ENCODE measurements at regions not wholly inside any gene's neighbourhood (a gene's known extent, or its start where the extent isn't known, plus 50 kb on each side); places are given as distances from the start of the nearest gene placed in this dataset.

DNA sequence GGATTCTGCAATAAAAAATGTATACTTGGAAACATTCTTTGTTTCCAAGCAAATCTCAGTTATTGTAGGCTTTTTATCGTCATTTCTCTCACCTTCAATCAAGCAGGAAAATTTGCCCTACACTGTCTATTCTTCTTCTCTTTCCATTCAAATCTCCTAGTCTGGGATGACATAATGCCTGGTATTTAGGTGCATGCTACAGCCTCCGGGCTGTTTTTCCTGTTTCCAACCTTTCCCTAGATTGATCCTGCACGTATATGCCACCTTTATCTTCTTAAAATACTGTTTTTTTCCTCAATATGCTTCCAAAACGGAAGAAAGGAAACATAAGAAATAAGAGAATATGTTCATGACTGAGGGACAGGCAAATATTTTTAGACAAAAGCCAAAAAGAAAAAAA is 249.1 kb upstream of the UBASH3B start:
- no peaks in the 10 kb centered on the region for H3K36me3 ChIP-seq (ENCODE audit: control insufficient read depth in 4 of 4, insufficient read depth in 3 of 4, low read depth in 1 of 4, low read length in 3 of 4)
- H3K4me1 ChIP-seq (ENCODE audit: control insufficient read depth in 4 of 4, insufficient read depth in 4 of 4, low read length in 3 of 4): no peaks in the 10 kb centered on the region
- no peak for DNase-seq (ENCODE audit: low spot score)
- 88% methylated on average over 4 of the region's 4 CpGs for WGBS
- no peak for TF ChIP-seq FOXA2 (IDR thresholded peaks at IDR 0.05)
- TF ChIP-seq, protein P1, sequence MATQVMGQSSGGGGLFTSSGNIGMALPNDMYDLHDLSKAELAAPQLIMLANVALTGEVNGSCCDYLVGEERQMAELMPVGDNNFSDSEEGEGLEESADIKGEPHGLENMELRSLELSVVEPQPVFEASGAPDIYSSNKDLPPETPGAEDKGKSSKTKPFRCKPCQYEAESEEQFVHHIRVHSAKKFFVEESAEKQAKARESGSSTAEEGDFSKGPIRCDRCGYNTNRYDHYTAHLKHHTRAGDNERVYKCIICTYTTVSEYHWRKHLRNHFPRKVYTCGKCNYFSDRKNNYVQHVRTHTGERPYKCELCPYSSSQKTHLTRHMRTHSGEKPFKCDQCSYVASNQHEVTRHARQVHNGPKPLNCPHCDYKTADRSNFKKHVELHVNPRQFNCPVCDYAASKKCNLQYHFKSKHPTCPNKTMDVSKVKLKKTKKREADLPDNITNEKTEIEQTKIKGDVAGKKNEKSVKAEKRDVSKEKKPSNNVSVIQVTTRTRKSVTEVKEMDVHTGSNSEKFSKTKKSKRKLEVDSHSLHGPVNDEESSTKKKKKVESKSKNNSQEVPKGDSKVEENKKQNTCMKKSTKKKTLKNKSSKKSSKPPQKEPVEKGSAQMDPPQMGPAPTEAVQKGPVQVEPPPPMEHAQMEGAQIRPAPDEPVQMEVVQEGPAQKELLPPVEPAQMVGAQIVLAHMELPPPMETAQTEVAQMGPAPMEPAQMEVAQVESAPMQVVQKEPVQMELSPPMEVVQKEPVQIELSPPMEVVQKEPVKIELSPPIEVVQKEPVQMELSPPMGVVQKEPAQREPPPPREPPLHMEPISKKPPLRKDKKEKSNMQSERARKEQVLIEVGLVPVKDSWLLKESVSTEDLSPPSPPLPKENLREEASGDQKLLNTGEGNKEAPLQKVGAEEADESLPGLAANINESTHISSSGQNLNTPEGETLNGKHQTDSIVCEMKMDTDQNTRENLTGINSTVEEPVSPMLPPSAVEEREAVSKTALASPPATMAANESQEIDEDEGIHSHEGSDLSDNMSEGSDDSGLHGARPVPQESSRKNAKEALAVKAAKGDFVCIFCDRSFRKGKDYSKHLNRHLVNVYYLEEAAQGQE (IDR thresholded peaks at IDR 0.05): no peak
- no peak for TF ChIP-seq GABPA (IDR thresholded peaks at IDR 0.05 in 1 of 2, conservative IDR thresholded peaks at IDR 0.05 in 1 of 2)
- no peak for TF ChIP-seq FOXA1 (IDR thresholded peaks at IDR 0.05)
- no peak for TF ChIP-seq HNF4A (conservative IDR thresholded peaks at IDR 0.05)
- TF ChIP-seq, protein P2, sequence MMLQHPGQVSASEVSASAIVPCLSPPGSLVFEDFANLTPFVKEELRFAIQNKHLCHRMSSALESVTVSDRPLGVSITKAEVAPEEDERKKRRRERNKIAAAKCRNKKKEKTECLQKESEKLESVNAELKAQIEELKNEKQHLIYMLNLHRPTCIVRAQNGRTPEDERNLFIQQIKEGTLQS (IDR thresholded peaks at IDR 0.05): no peak
- H3K9me3 ChIP-seq (ENCODE audit: control insufficient read depth in 4 of 4, low read length in 3 of 4): no peaks in the 10 kb centered on the region
- H3K4me3 ChIP-seq (ENCODE audit: low read depth in 1 of 3, low read length in 3 of 3): no peak overlapping the region
- H3K27ac ChIP-seq (ENCODE audit: low read depth in 1 of 2, low read length in 2 of 2): no peak overlapping the region
- H3K27me3 ChIP-seq (ENCODE audit: control insufficient read depth in 4 of 4, insufficient read depth in 4 of 4, low read length in 3 of 4): no peaks in the 10 kb centered on the region
- no peak overlapping the region for H3K9ac ChIP-seq (ENCODE audit: low read depth in 1 of 2, low read length in 2 of 2)

GRCh38 chr11:122405547-122406341 is 249.8 kb upstream of the UBASH3B start:
- 82% methylated on average over 5 of the region's 5 CpGs for WGBS
- H3K9ac ChIP-seq (ENCODE audit: low read depth in 1 of 2, low read length in 2 of 2): no peak overlapping the region
- TF ChIP-seq TAF1 (conservative IDR thresholded peaks at IDR 0.05) (no peak), EGR1 (IDR thresholded peaks at IDR 0.05; ENCODE audit: low read depth in 2 of 2) (no peak)

DNA sequence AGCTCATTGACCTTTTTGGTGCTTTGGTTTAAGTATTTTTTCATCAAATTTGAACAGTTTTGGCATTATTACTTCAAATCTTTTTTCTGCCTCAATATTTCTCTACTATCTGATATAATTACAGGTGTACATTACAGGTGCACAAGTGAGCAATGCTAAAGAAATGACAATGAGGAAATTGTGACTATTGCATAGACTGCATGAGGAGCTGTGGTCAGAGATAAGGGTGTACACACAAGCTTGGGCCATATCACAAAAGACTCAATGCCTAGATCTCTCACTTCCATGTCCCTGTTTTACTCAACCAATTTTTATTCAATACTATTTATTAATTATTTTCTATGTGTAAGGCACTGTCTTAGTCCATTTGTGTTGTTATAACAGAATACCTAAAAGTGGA is 251.0 kb upstream of the UBASH3B start:
- Histone ChIP-seq H3K27ac (ENCODE audit: low read depth in 1 of 2, low read length in 2 of 2) (no peak overlapping the region), H3K4me3 (ENCODE audit: low read depth in 1 of 3, low read length in 3 of 3) (no peak overlapping the region), H3K9ac (ENCODE audit: low read depth in 1 of 2, low read length in 2 of 2) (no peak overlapping the region), H3K4me1 (ENCODE audit: control insufficient read depth in 4 of 4, insufficient read depth in 4 of 4, low read length in 3 of 4) (no peaks in the 10 kb centered on the region), H3K27me3 (ENCODE audit: control insufficient read depth in 4 of 4, insufficient read depth in 4 of 4, low read length in 3 of 4) (no peaks in the 10 kb centered on the region), H3K9me3 (ENCODE audit: control insufficient read depth in 4 of 4, low read length in 3 of 4) (no peaks in the 10 kb centered on the region), H3K36me3 (ENCODE audit: control insufficient read depth in 4 of 4, insufficient read depth in 3 of 4, low read depth in 1 of 4, low read length in 3 of 4) (no peaks in the 10 kb centered on the region)
- DNase-seq (ENCODE audit: low spot score): no peak
- TF ChIP-seq, protein P3, sequence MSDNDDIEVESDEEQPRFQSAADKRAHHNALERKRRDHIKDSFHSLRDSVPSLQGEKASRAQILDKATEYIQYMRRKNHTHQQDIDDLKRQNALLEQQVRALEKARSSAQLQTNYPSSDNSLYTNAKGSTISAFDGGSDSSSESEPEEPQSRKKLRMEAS (IDR thresholded peaks at IDR 0.05): no peak
- no peak for TF ChIP-seq GABPA (IDR thresholded peaks at IDR 0.05 in 1 of 2, conservative IDR thresholded peaks at IDR 0.05 in 1 of 2)
- no peak for TF ChIP-seq HNF4G (IDR thresholded peaks at IDR 0.05)
- no peak for TF ChIP-seq ZBTB33 (IDR thresholded peaks at IDR 0.05)
- TF ChIP-seq EGR1 (IDR thresholded peaks at IDR 0.05; ENCODE audit: low read depth in 2 of 2): no peak
- TF ChIP-seq TAF1 (conservative IDR thresholded peaks at IDR 0.05): no peak
- TF ChIP-seq, protein P1 (IDR thresholded peaks at IDR 0.05): no peak
- no peak for TF ChIP-seq SP1 (IDR thresholded peaks at IDR 0.05)
- no peak for TF ChIP-seq RAD21 (IDR thresholded peaks at IDR 0.05)
- no peak for TF ChIP-seq NR2F2 (IDR thresholded peaks at IDR 0.05)
- TF ChIP-seq, protein P4, sequence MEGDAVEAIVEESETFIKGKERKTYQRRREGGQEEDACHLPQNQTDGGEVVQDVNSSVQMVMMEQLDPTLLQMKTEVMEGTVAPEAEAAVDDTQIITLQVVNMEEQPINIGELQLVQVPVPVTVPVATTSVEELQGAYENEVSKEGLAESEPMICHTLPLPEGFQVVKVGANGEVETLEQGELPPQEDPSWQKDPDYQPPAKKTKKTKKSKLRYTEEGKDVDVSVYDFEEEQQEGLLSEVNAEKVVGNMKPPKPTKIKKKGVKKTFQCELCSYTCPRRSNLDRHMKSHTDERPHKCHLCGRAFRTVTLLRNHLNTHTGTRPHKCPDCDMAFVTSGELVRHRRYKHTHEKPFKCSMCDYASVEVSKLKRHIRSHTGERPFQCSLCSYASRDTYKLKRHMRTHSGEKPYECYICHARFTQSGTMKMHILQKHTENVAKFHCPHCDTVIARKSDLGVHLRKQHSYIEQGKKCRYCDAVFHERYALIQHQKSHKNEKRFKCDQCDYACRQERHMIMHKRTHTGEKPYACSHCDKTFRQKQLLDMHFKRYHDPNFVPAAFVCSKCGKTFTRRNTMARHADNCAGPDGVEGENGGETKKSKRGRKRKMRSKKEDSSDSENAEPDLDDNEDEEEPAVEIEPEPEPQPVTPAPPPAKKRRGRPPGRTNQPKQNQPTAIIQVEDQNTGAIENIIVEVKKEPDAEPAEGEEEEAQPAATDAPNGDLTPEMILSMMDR (IDR thresholded peaks at IDR 0.05; ENCODE audit: low read depth, low read length, missing input control): no peak

More at GRCh38 chr11:122405547-122406341, 249.8 kb upstream of the UBASH3B start:
- DNase-seq (ENCODE audit: low spot score): no peak
- Histone ChIP-seq H3K27ac (ENCODE audit: low read depth in 1 of 2, low read length in 2 of 2) (no peak overlapping the region), H3K36me3 (ENCODE audit: control insufficient read depth in 4 of 4, insufficient read depth in 3 of 4, low read depth in 1 of 4, low read length in 3 of 4) (no peaks in the 10 kb centered on the region), H3K4me1 (ENCODE audit: control insufficient read depth in 4 of 4, insufficient read depth in 4 of 4, low read length in 3 of 4) (no peaks in the 10 kb centered on the region), H3K9me3 (ENCODE audit: control insufficient read depth in 4 of 4, low read length in 3 of 4) (no peaks in the 10 kb centered on the region), H3K27me3 (ENCODE audit: control insufficient read depth in 4 of 4, insufficient read depth in 4 of 4, low read length in 3 of 4) (no peaks in the 10 kb centered on the region), H3K4me3 (ENCODE audit: low read depth in 1 of 3, low read length in 3 of 3) (no peak overlapping the region)
